ENCODE measurements at regions not wholly inside any gene's neighbourhood (a gene's known extent, or its start where the extent isn't known, plus 50 kb on each side); places are given as distances from the start of the nearest gene placed in this dataset.

DNA sequence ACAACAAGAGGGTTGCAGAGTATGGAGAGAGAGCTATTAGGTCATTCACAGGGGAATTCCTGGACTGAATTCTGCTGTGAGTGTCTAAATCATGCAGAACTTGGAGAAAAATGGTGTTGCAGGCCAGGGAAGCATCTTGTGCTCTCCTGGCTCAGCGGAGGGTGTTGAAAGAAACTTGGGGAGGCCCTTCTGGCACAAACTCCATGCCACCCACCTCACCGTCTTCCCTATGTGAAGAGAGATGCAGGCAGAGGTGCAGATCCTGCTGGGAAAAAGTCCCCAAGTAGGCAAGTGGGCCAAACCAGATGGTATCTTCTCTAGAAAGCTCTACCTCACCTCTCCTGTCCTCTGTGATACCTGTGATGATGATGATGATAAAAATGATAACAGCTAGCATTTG, 604.3 kb upstream of the API5 start:
- intact Hi-C loops (cut with DNase I; ENCODE audit: low total_unique reads) = no loop called here
- H3K9me3 ChIP-seq = no peaks in the 10 kb centered on the region
- no peak overlapping the region for H3K4me3 ChIP-seq
- TF ChIP-seq CTCF (IDR thresholded peaks at IDR 0.05) = no peak
- no peak for TF ChIP-seq POLR2A (IDR thresholded peaks at IDR 0.05)
- no peak for TF ChIP-seq POLR2AphosphoS5 (IDR thresholded peaks at IDR 0.05)
- H3K27me3 ChIP-seq = no peaks in the 10 kb centered on the region
- DNase-seq (ENCODE audit: low spot score in 2 of 2) = no peak
- H3K4me1 ChIP-seq = no peaks in the 10 kb centered on the region
- no peaks in the 10 kb centered on the region for H3K36me3 ChIP-seq
- no peak overlapping the region for H3K27ac ChIP-seq

GRCh38 chr11:42709216-42709615, 602.6 kb upstream of the API5 start:
- DNase-seq (ENCODE audit: low spot score in 2 of 2) = no peak
- intact Hi-C loops (cut with DNase I; ENCODE audit: low total_unique reads) = no loop called here
- Histone ChIP-seq H3K4me1 (no peaks in the 10 kb centered on the region), H3K27ac (no peak overlapping the region), H3K4me3 (no peak overlapping the region), H3K9me3 (no peaks in the 10 kb centered on the region), H3K27me3 (no peaks in the 10 kb centered on the region), H3K36me3 (no peaks in the 10 kb centered on the region)
- TF ChIP-seq CTCF (IDR thresholded peaks at IDR 0.05) (no peak), POLR2A (IDR thresholded peaks at IDR 0.05) (no peak), POLR2AphosphoS5 (IDR thresholded peaks at IDR 0.05) (no peak)

DNA sequence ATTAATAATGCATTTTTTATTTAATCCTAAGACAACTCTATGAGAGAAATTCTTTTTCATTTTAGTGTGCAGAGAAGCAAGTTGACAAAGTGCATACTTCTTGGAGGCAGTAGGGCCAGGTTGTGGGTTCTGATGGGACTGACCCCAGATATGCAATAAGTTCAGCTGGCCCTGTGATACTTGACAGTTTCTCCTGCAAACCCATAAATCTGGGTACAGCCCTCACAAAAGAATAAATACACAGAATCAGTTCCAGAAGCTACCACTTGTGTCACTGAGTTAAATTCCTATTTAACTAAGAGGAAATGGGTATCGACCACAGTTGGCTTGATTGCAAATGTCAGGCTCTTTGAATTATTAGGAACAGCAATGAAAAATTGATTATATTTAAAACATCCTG, 598.5 kb upstream of the API5 start:
- Histone ChIP-seq H3K27me3 (no peaks in the 10 kb centered on the region), H3K4me3 (no peak overlapping the region), H3K27ac (no peak overlapping the region), H3K9me3 (no peaks in the 10 kb centered on the region), H3K36me3 (no peaks in the 10 kb centered on the region), H3K4me1 (no peaks in the 10 kb centered on the region)
- TF ChIP-seq POLR2A (IDR thresholded peaks at IDR 0.05) = no peak
- DNase-seq (ENCODE audit: low spot score in 2 of 2) = no peak
- intact Hi-C loops (cut with DNase I; ENCODE audit: low total_unique reads) = no loop called here

DNA sequence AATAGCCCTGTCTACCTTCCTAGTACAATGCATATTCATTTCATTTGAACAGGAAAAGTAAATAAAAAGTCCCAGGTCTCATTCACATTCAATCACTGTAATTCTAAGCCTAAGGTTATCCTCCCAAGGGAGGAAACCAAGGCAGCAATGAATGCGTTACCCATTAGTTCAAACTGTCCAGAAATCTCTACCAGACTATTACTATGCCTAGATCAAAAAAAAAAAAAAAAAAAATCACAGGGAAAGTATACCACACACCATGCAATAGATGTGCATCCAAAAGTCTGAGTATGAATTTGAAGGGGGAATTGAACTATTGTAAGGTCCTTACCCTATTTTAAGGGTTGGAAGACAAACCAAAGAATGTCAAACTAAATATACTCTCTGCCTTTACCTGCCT, 598.0 kb upstream of the API5 start:
- Histone ChIP-seq H3K4me1 (no peaks in the 10 kb centered on the region), H3K27me3 (no peaks in the 10 kb centered on the region), H3K36me3 (no peaks in the 10 kb centered on the region), H3K27ac (no peak overlapping the region), H3K4me3 (no peak overlapping the region), H3K9me3 (no peaks in the 10 kb centered on the region)
- intact Hi-C loops (cut with DNase I; ENCODE audit: low total_unique reads) = no loop called here
- TF ChIP-seq POLR2AphosphoS5 (IDR thresholded peaks at IDR 0.05) (no peak), POLR2A (IDR thresholded peaks at IDR 0.05) (no peak), CTCF (IDR thresholded peaks at IDR 0.05) (no peak)
- DNase-seq (ENCODE audit: low spot score in 2 of 2) = no peak

DNA sequence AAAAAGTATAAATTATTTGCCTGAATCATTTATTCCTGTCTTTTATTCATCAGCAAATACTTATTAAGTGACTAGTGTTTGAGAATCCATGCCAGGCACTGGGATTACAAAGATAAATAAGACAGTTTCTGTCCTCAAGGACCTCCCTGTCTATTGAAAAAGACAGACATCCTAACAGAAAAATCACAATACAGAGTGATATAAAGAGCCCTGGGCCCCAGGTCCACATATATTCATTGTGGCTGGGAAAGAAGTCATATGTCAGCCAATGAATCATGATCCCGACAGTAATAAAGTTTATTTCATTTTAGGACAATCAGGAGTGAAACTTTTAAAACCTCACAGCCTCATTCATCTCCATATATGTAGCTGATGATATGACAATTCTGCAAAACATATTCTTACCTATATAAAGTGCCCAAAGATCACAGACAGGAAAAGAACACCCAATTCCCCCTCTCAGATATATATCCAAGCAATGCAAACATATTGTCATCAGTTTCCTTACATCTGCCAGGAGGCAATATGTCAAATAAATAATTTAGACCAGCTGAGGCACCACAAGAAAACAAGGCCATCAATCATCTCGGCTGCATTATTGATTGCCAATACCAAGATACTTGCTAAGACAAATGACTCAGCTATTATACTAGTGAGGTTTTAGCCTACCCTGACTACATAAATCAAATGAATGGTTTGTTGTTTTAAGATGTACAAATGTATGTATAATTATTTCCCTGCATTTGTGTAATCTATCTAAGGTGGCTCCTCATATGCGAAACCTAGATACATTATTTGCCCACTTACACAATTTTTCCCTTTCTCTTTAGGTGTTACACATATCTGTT, 590.9 kb upstream of the API5 start:
- Histone ChIP-seq H3K4me3 (no peak overlapping the region), H3K36me3 (no peaks in the 10 kb centered on the region), H3K27me3 (no peaks in the 10 kb centered on the region), H3K9me3 (no peaks in the 10 kb centered on the region), H3K4me1 (no peaks in the 10 kb centered on the region), H3K27ac (no peak overlapping the region)
- DNase-seq (ENCODE audit: low spot score in 2 of 2) = no peak
- intact Hi-C loops (cut with DNase I; ENCODE audit: low total_unique reads) = no loop called here
- TF ChIP-seq POLR2AphosphoS5 (IDR thresholded peaks at IDR 0.05) = no peak
- TF ChIP-seq POLR2A (IDR thresholded peaks at IDR 0.05) = no peak
- no peak for TF ChIP-seq CTCF (IDR thresholded peaks at IDR 0.05)
